Ishikawa (cell line): ENCODE measurements at regions not wholly inside any gene's neighbourhood (a gene's known extent, or its start where the extent isn't known, plus 50 kb on each side); places are given as distances from the start of the nearest gene placed in this dataset.

Source experiments
- CEBPB ChIP-seq: IDR thresholded peaks from 2 replicates; pipeline ENCODE4 v1.6.1; 2012
- CREB1 ChIP-seq: IDR thresholded peaks from 2 replicates; pipeline ENCODE4 v1.6.1; 2012; ENCODE audit warnings: low read depth
- EGR1 ChIP-seq: IDR thresholded peaks from 2 replicates; pipeline ENCODE4 v1.6.1; 2012
- EP300 ChIP-seq: IDR thresholded peaks from 2 replicates; pipeline ENCODE4 v1.6.1; 2012; ENCODE audit warnings: borderline replicate concordance
- FOXM1 ChIP-seq: IDR thresholded peaks from 2 replicates; pipeline ENCODE4 v1.6.1; 2012; ENCODE audit warnings: low read depth, borderline replicate concordance
- MAX ChIP-seq: IDR thresholded peaks from 2 replicates; pipeline ENCODE4 v1.6.1; 2012
- NFIC ChIP-seq: IDR thresholded peaks from 2 replicates; pipeline ENCODE4 v1.6.1; 2012
- RAD21 ChIP-seq: IDR thresholded peaks from 2 replicates; pipeline ENCODE4 v1.6.1; 2012; ENCODE audit warnings: low read depth
- REST ChIP-seq: IDR thresholded peaks from 2 replicates; pipeline ENCODE4 v1.6.1; 2012; ENCODE audit warnings: low read depth, mild to moderate bottlenecking
- TAF1 ChIP-seq: IDR thresholded peaks from 2 replicates; pipeline ENCODE4 v1.6.1; 2012; ENCODE audit warnings: low read depth, mild to moderate bottlenecking
- TCF12 ChIP-seq: IDR thresholded peaks from 2 replicates; pipeline ENCODE4 v1.6.1; 2012; ENCODE audit warnings: low read depth
- TEAD4 ChIP-seq: IDR thresholded peaks from 2 replicates; pipeline ENCODE4 v1.6.1; 2012
- USF1 ChIP-seq: IDR thresholded peaks from 2 replicates; pipeline ENCODE4 v1.6.1; 2012
- YY1 ChIP-seq: IDR thresholded peaks from 2 replicates; pipeline ENCODE4 v1.6.1; 2012; ENCODE audit warnings: low read depth
- ZBTB7A ChIP-seq: IDR thresholded peaks from 2 replicates; pipeline ENCODE4 v1.6.1; 2012; ENCODE audit warnings: low read depth

DNA sequence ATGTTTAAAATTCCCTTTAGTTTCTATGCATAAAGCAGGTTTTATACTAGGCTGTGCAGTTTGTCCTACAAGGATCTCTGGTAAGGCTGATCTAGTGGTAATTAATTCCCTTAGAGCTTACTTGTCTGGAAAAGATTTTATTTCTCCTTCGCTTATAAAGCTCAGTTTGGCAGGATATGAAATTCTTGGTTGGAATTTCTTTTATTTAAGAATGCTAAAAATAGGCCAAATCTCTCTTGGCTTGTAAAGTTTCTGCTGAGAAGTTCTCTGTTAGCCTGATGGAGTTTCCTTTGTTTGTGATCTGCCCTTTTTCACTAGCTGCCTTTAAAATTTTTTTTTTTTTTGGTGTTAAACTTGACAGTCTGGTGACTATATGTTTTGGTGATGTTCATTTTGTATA lies 237.1 kb upstream of the TLE4 start:
- TF ChIP-seq YY1 = no peak
- TF ChIP-seq TCF12 = no peak
- TF ChIP-seq CREB1 = no peak
- TF ChIP-seq NFIC = no peak
- TF ChIP-seq TEAD4 = no peak
- TF ChIP-seq RAD21 = no peak
- no peak for TF ChIP-seq USF1
- no peak for TF ChIP-seq CEBPB
- no peak for TF ChIP-seq EP300
- no peak for TF ChIP-seq TAF1
- no peak for TF ChIP-seq ZBTB7A

- TF ChIP-seq TEAD4 = no peak
- no peak for TF ChIP-seq RAD21
- no peak for TF ChIP-seq EGR1
- TF ChIP-seq CEBPB = no peak
- no peak for TF ChIP-seq NFIC
- no peak for TF ChIP-seq EP300
- no peak for TF ChIP-seq USF1
- no peak for TF ChIP-seq REST
- no peak for TF ChIP-seq CREB1
- no peak for TF ChIP-seq FOXM1
- no peak for TF ChIP-seq TCF12
- TF ChIP-seq ZBTB7A = no peak
- TF ChIP-seq MAX = no peak
- TF ChIP-seq YY1 = no peak
- TF ChIP-seq TAF1 = no peak
These were observed 235.8 kb upstream of the TLE4 start for GRCh38 chr9:79335987-79336386.

DNA sequence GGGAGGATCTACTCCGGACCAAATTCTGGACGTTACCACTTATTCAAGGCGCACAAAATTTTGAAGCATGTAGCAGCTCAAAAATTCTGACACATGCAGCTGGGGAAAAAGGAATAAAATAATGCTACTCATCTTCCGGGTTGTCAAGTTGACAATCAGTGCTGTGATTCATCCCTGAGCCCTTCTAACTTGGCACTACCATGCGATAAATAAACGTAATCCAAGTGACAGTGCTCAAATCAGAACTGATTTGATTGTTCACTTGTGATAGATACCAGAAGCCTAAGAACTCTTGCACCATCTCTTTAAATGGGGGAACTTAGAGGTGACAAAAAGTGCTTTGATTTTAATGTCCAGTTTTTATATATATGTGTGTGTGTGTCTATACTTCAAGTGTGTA lies 230.2 kb upstream of the TLE4 start:
- TF ChIP-seq MAX (no peak), TCF12 (no peak), TEAD4 (no peak), REST (no peak), USF1 (no peak), CEBPB (no peak), TAF1 (no peak), NFIC (no peak), EP300 (no peak), RAD21 (no peak), EGR1 (no peak), CREB1 (no peak), FOXM1 (no peak), YY1 (no peak), ZBTB7A (no peak)

DNA sequence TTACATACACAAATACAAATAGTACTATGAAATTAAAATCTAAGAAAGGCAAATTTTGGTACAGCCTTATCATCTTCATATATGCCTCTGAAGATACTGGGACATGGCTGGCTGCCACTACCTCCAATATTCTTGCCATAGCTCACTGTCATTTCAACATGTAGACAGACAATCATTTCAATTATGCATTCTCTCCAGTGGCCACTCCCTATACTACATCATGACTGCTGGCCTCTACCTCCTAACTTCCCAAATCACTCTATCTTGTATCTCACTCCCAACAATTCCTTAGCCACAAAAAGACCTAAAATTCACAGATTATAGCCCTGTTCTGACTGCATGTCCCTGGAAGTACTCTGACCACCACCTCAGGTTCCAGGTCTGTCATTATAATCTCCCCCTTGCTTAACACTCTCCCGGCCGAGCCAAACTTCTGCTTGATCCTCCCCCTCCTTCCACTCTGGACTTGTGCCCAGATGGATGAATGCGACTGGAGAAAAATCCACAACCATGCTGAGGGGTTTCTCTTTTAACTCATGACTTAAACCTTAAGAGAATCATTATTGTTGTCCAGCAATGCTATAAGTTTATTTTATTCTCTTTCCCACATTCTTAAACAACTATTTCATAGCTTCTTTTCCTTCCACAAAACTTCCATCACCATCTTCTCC lies 225.3 kb upstream of the TLE4 start:
- TF ChIP-seq CEBPB (no peak), FOXM1 (no peak), TCF12 (no peak), EGR1 (no peak), CREB1 (no peak), MAX (no peak), EP300 (no peak), TEAD4 (no peak)

DNA sequence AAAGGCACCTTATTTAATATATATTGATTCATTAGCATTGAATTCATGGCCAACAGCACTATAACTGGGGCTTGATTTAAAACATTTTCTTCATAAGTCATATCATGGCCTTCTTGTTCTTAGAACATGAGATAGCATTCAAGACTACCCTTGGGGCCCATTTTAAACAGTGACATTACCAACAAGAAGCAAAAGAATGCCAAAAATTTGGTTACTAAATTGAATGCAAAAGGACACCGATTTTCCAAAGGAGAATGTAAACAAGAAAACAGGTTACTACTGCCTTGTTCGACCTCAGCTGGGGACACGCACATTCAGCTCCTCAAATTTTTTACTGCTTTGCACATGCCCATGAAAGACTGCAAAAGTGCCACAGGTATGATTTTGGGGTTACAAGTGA lies 219.4 kb upstream of the TLE4 start:
- no peak for TF ChIP-seq MAX
- TF ChIP-seq RAD21 = no peak
- no peak for TF ChIP-seq ZBTB7A
- TF ChIP-seq FOXM1 = no peak
- TF ChIP-seq CREB1 = no peak
- no peak for TF ChIP-seq CEBPB
- no peak for TF ChIP-seq REST
